MM.1S (cell line): ENCODE measurements at regions not wholly inside any gene's neighbourhood (a gene's known extent, or its start where the extent isn't known, plus 50 kb on each side); places are given as distances from the start of the nearest gene placed in this dataset.

Experiments used
- DNase-seq: peaks from one replicate; pipeline ENCODE4 v3.0.0-alpha.2; 2015
- H2AFZ ChIP-seq: fragments of 300-600 bp; sonication (generic); 2 replicates; pipeline ENCODE4 v1.6.0; 2016; ENCODE audit warnings: antibody characterized with exemption, low read length
- H3F3A ChIP-seq: fragments of 300-600 bp; sonication (generic); 2 replicates; pipeline ENCODE4 v1.6.1; 2016; ENCODE audit warnings: mild to moderate bottlenecking, antibody characterized with exemption, low read length, moderate library complexity, mixed read lengths; ENCODE audit not compliant: insufficient read depth
- H3K27ac ChIP-seq: fragments of 300-600 bp; sonication (generic); 2 replicates; pipeline ENCODE4 v1.5.1; 2016; ENCODE audit warnings: mild to moderate bottlenecking, low read length
- H3K27me3 ChIP-seq: fragments of 300-600 bp; sonication (generic); replicated peaks from 2 replicates; pipeline ENCODE4 v1.6.0; 2016; ENCODE audit warnings: low read length; ENCODE audit not compliant: insufficient read depth
- H3K36me3 ChIP-seq: fragments of 300-600 bp; sonication (generic); replicated peaks from 2 replicates; pipeline ENCODE4 v1.6.1; 2016; ENCODE audit warnings: mild to moderate bottlenecking, low read length, mixed read lengths; ENCODE audit not compliant: insufficient read depth
- H3K4me1 ChIP-seq: fragments of 300-600 bp; sonication (generic); 2 replicates; pipeline ENCODE4 v1.6.1; 2016; ENCODE audit warnings: low read length, mixed read lengths
- H3K4me2 ChIP-seq: fragments of 300-600 bp; sonication (generic); 2 replicates; pipeline ENCODE4 v1.6.0; 2016; ENCODE audit warnings: low read depth, low read length
- H3K4me3 ChIP-seq: fragments of 300-600 bp; sonication (generic); 2 replicates; pipeline ENCODE4 v1.5.1; 2016; ENCODE audit warnings: low read length, mixed read lengths
- H3K79me2 ChIP-seq: fragments of 300-600 bp; sonication (generic); 2 replicates; pipeline ENCODE4 v1.6.1; 2016; ENCODE audit warnings: mixed run types, low read length, mixed read lengths
- H3K9ac ChIP-seq: fragments of 300-600 bp; sonication (generic); 2 replicates; pipeline ENCODE4 v1.6.1; 2016; ENCODE audit warnings: low read length, mixed read lengths
- H3K9me2 ChIP-seq: fragments of 300-600 bp; sonication (generic); replicated peaks from 2 replicates; pipeline ENCODE4 v1.6.1; 2016; ENCODE audit warnings: mild to moderate bottlenecking, low read length, mixed read lengths; ENCODE audit not compliant: insufficient read depth
- H3K9me3 ChIP-seq: fragments of 300-600 bp; sonication (generic); replicated peaks from 2 replicates; pipeline ENCODE4 v1.6.1; 2016; ENCODE audit warnings: mild to moderate bottlenecking, low read length, mixed read lengths; ENCODE audit not compliant: insufficient read depth
- H4K20me1 ChIP-seq: fragments of 300-600 bp; sonication (generic); 2 replicates; pipeline ENCODE4 v1.6.1; 2016; ENCODE audit warnings: mild to moderate bottlenecking, low read length, moderate library complexity, mixed read lengths; ENCODE audit not compliant: insufficient read depth
- CTCF ChIP-seq: fragments of 300-600 bp; sonication (generic); IDR thresholded peaks from 2 replicates; pipeline ENCODE4 v1.5.1; 2016; ENCODE audit warnings: antibody characterized with exemption, low read length, mixed read lengths
- EZH2 ChIP-seq: fragments of 300-600 bp; sonication (generic); optimal IDR thresholded peaks from 2 replicates; pipeline ENCODE3; 2017; ENCODE audit warnings: low read depth, mild to moderate bottlenecking, antibody characterized with exemption, low read length, mixed read lengths
- EZH2phosphoT487 ChIP-seq: fragments of 300-600 bp; sonication (generic); IDR thresholded peaks from 2 replicates; pipeline ENCODE4 v1.6.1; 2018; ENCODE audit warnings: antibody characterized with exemption, low read length

- no peak overlapping the region for H3K4me2 ChIP-seq
These were observed 109.6 kb downstream of the WDR11 start for GRCh38 chr10:120960725-120961124.

GRCh38 chr10:120961795-120962755 lies 110.9 kb downstream of the WDR11 start:
- Histone ChIP-seq H3F3A (no peaks in the 10 kb centered on the region), H2AFZ (no peak overlapping the region), H3K27me3 (no peaks in the 10 kb centered on the region), H3K36me3 (no peaks in the 10 kb centered on the region), H4K20me1 (no peaks in the 10 kb centered on the region), H3K9ac (no peak overlapping the region), H3K27ac (no peak overlapping the region), H3K4me2 (no peak overlapping the region), H3K4me1 (no peaks in the 10 kb centered on the region), H3K9me3 (no peaks in the 10 kb centered on the region), H3K9me2 (no peaks in the 10 kb centered on the region), H3K79me2 (no peaks in the 10 kb centered on the region), H3K4me3 (no peak overlapping the region)
- DNase-seq: no peak
- TF ChIP-seq EZH2 (no peak), EZH2phosphoT487 (no peak), CTCF (no peak)

More at GRCh38 chr10:120960725-120961124, 109.6 kb downstream of the WDR11 start:
- H2AFZ ChIP-seq: no peak overlapping the region
- H3F3A ChIP-seq: no peaks in the 10 kb centered on the region
- no peaks in the 10 kb centered on the region for H3K9me2 ChIP-seq
- no peak overlapping the region for H3K9ac ChIP-seq
- no peak overlapping the region for H3K27ac ChIP-seq
- H3K4me1 ChIP-seq: no peaks in the 10 kb centered on the region
- no peaks in the 10 kb centered on the region for H4K20me1 ChIP-seq
- no peaks in the 10 kb centered on the region for H3K27me3 ChIP-seq
- H3K36me3 ChIP-seq: no peaks in the 10 kb centered on the region
- H3K79me2 ChIP-seq: no peaks in the 10 kb centered on the region
- no peak for TF ChIP-seq EZH2phosphoT487
- TF ChIP-seq EZH2: no peak
- no peak for TF ChIP-seq CTCF
- no peak overlapping the region for H3K4me3 ChIP-seq
- DNase-seq: no peak
- H3K9me3 ChIP-seq: no peaks in the 10 kb centered on the region

GRCh38 chr10:120962756-120963593 lies 111.8 kb downstream of the WDR11 start:
- no peak overlapping the region for H2AFZ ChIP-seq
- H3K27ac ChIP-seq: no peak overlapping the region
- no peak for TF ChIP-seq EZH2
- TF ChIP-seq CTCF: no peak
- no peak for TF ChIP-seq EZH2phosphoT487
- H3K4me2 ChIP-seq: no peak overlapping the region
- H3K9me2 ChIP-seq: no peaks in the 10 kb centered on the region
- H3K9ac ChIP-seq: no peak overlapping the region
- no peaks in the 10 kb centered on the region for H3K9me3 ChIP-seq
- H3F3A ChIP-seq: no peaks in the 10 kb centered on the region
- DNase-seq: no peak
- no peaks in the 10 kb centered on the region for H4K20me1 ChIP-seq
- no peaks in the 10 kb centered on the region for H3K36me3 ChIP-seq
- no peaks in the 10 kb centered on the region for H3K4me1 ChIP-seq
- peaks cover 3% of the 10 kb centered on the region; the same call in 1 of the 2 replicates for H3K27me3 ChIP-seq
- no peak overlapping the region for H3K4me3 ChIP-seq
- no peaks in the 10 kb centered on the region for H3K79me2 ChIP-seq
